ENCODE measurements at regions not wholly inside any gene's neighbourhood (a gene's known extent, or its start where the extent isn't known, plus 50 kb on each side); places are given as distances from the start of the nearest gene placed in this dataset.

DNA sequence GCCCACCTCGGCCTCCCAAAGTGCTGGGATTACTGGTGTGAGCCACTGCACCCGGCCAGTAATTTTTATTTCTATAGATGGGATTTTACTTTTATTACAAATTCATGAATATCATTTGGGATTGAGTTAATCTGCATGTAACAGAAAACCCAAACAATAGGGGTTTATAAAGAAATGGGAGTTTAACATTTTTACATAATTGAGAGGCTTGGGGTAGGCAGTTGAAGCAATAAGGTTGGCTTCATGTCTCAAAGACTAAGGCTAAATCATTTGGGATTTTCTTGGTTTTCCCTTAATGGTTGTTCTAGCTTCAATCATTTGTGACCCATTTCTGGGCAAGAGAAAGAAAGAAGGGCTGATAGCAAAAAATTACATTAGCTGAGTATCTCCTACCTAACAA, 118.7 kb upstream of the FOXD3 start:
- TF ChIP-seq, protein P1, sequence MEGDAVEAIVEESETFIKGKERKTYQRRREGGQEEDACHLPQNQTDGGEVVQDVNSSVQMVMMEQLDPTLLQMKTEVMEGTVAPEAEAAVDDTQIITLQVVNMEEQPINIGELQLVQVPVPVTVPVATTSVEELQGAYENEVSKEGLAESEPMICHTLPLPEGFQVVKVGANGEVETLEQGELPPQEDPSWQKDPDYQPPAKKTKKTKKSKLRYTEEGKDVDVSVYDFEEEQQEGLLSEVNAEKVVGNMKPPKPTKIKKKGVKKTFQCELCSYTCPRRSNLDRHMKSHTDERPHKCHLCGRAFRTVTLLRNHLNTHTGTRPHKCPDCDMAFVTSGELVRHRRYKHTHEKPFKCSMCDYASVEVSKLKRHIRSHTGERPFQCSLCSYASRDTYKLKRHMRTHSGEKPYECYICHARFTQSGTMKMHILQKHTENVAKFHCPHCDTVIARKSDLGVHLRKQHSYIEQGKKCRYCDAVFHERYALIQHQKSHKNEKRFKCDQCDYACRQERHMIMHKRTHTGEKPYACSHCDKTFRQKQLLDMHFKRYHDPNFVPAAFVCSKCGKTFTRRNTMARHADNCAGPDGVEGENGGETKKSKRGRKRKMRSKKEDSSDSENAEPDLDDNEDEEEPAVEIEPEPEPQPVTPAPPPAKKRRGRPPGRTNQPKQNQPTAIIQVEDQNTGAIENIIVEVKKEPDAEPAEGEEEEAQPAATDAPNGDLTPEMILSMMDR (IDR thresholded peaks at IDR 0.05) = no peak
- TF ChIP-seq POLR2AphosphoS5 (IDR thresholded peaks at IDR 0.05) (no peak), POLR2A (IDR thresholded peaks at IDR 0.05) (no peak), EP300 (IDR thresholded peaks at IDR 0.05) (no peak)

Measured in suprapubic skin (tissue), 4 donors.